PC-3 (cell line): ENCODE measurements at regions not wholly inside any gene's neighbourhood (a gene's known extent, or its start where the extent isn't known, plus 50 kb on each side); places are given as distances from the start of the nearest gene placed in this dataset.

Source experiments
- ATAC-seq: fragments of 200-7000 bp; cut with Tn5 transposase; 2 replicates; pipeline ENCODE4 v1.9.1; 2020; ENCODE audit warnings: mild to moderate bottlenecking, moderate library complexity
- BruUV-seq: library from RNA; stranded (reverse); fragments of 400-500 nt; replicated peaks from 2 replicates; lab custom pipeline; 2021; lab: Mats Ljungman, UMichigan
- CTCF ChIA-PET: fragments of 300-600 bp; sonication (Branson Sonifier 250); formaldehyde crosslinking; loops from one replicate; lab custom pipeline; 2022; ENCODE audit warnings: antibody characterized with exemption; lab: Charles Lee
- POLR2A ChIA-PET: fragments of 300-600 bp; sonication (Branson Sonifier 250); formaldehyde crosslinking; loops from one replicate; lab custom pipeline; 2022; ENCODE audit warnings: antibody characterized with exemption; ENCODE audit not compliant: unreplicated experiment; lab: Charles Lee
- DNase-seq: peaks from one replicate; pipeline ENCODE4 v3.0.0-alpha.2; 2015
- H2AFZ ChIP-seq: fragments of 300-600 bp; sonication (generic); 2 replicates; pipeline ENCODE4 v1.6.0; 2016; ENCODE audit warnings: antibody characterized with exemption, low read length
- H3F3A ChIP-seq: fragments of 300-600 bp; sonication (generic); one replicate; pipeline ENCODE4 v1.6.0; 2017; ENCODE audit warnings: antibody characterized with exemption, low read length, control low read depth, mild to moderate bottlenecking; ENCODE audit not compliant: unreplicated experiment
- H3K27ac ChIP-seq: fragments of 300-600 bp; sonication (generic); 2 replicates; pipeline ENCODE4 v1.5.1; 2016; ENCODE audit warnings: mild to moderate bottlenecking, low read length
- H3K27me3 ChIP-seq: fragments of 300-600 bp; sonication (generic); 2 replicates; pipeline ENCODE4 v1.6.1; 2016; ENCODE audit warnings: low read length, mixed read lengths
- H3K36me3 ChIP-seq: fragments of 300-600 bp; sonication (generic); 2 replicates; pipeline ENCODE4 v1.6.1; 2016; ENCODE audit warnings: low read depth, mixed run types, low read length, mixed read lengths
- H3K4me1 ChIP-seq: fragments of 300-600 bp; sonication (generic); 2 replicates; pipeline ENCODE4 v1.5.1; 2016; ENCODE audit warnings: low read length; ENCODE audit not compliant: insufficient read depth
- H3K4me2 ChIP-seq: fragments of 300-600 bp; sonication (generic); 2 replicates; pipeline ENCODE4 v1.6.0; 2016; ENCODE audit warnings: low read length
- H3K4me3 ChIP-seq: fragments of 300-600 bp; sonication (generic); 2 replicates; pipeline ENCODE4 v1.5.1; 2016; ENCODE audit warnings: mild to moderate bottlenecking, low read length, mixed read lengths
- H3K79me2 ChIP-seq: fragments of 300-600 bp; sonication (generic); 2 replicates; pipeline ENCODE4 v1.6.1; 2017; ENCODE audit warnings: low read length, mixed read lengths
- H3K9ac ChIP-seq: fragments of 300-600 bp; sonication (generic); 2 replicates; pipeline ENCODE4 v1.6.0; 2016; ENCODE audit warnings: mild to moderate bottlenecking, low read length
- H3K9me2 ChIP-seq: fragments of 300-600 bp; sonication (generic); replicated peaks from 2 replicates; pipeline ENCODE4 v1.6.1; 2016; ENCODE audit warnings: mixed run types, low read length, mixed read lengths
- H3K9me3 ChIP-seq: fragments of 300-600 bp; sonication (generic); 2 replicates; pipeline ENCODE4 v1.6.1; 2016; ENCODE audit warnings: low read length, mixed read lengths
- H4K20me1 ChIP-seq: fragments of 300-600 bp; sonication (generic); 2 replicates; pipeline ENCODE4 v1.6.1; 2016; ENCODE audit warnings: low read length, mixed read lengths
- CTCF ChIP-seq: fragments of 300-600 bp; sonication (generic); conservative IDR thresholded peaks from 2 replicates; pipeline ENCODE4 v1.5.1; 2017; ENCODE audit warnings: antibody characterized with exemption, low read depth, mild to moderate bottlenecking, low read length
- EZH2 ChIP-seq: fragments of 300-600 bp; sonication (generic); IDR thresholded peaks from one replicate; pipeline ENCODE4 v1.6.1; 2017; ENCODE audit warnings: antibody characterized with exemption, mild to moderate bottlenecking, low read length; ENCODE audit not compliant: unreplicated experiment
- EZH2phosphoT487 ChIP-seq: fragments of 300-600 bp; sonication (generic); IDR thresholded peaks from 2 replicates; pipeline ENCODE4 v1.6.1; 2018; ENCODE audit warnings: mild to moderate bottlenecking, antibody characterized with exemption, low read length, borderline replicate concordance
- intact Hi-C: fragments of 100-400 bp; cut with micrococcal nuclease; formaldehyde crosslinking; loops from 2 replicates; pipeline ENCODE4 v1.9.0; 2023

- CTCF ChIA-PET: no interaction called here
- H3K4me3 ChIP-seq: no peak overlapping the region
- intact Hi-C loops: no loop called here
- H3K9ac ChIP-seq: no peak overlapping the region
- H3K4me1 ChIP-seq: no peaks in the 10 kb centered on the region
- no peaks in the 10 kb centered on the region for H4K20me1 ChIP-seq
- TF ChIP-seq CTCF (no peak), EZH2phosphoT487 (no peak), EZH2 (no peak)
- ATAC-seq (no peak), DNase-seq (no peak)
- no peaks in the 10 kb centered on the region for H3K27me3 ChIP-seq
- no peak overlapping the region for H3K27ac ChIP-seq
- no peaks in the 10 kb centered on the region for H3F3A ChIP-seq
- H2AFZ ChIP-seq: no peak overlapping the region
- no peaks in the 10 kb centered on the region for H3K36me3 ChIP-seq
- POLR2A ChIA-PET: no interaction called here
- no peaks in the 10 kb centered on the region for H3K9me3 ChIP-seq
- H3K9me2 ChIP-seq: no peaks in the 10 kb centered on the region
- no peak overlapping the region for H3K4me2 ChIP-seq
- no peaks in the 10 kb centered on the region for H3K79me2 ChIP-seq
- no TSS peak for BruUV-seq
Measured at GRCh38 chr3:43783987-43784639, 93.4 kb downstream of the ABHD5 start.

DNA sequence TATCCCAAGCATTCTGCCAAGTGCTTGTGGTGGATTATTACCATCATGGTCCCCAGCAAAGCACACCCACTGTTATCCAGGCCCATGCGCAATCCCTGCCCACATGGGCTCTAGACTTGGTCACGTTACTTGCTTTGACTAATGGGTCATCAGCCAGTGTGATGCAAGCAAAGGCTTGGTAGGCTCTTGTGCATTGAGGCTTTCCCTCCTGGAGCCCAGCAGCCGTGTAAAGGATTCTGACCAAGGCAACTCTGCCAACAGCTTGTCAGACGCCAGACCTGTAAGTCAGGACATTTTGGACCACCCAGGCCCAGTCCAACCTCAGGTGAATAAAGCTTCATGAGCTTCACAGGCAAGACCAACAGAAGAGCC, 93.9 kb downstream of the ABHD5 start:
- DNase-seq (no peak), ATAC-seq (no peak)
- Histone ChIP-seq H3K9me2 (no peaks in the 10 kb centered on the region), H3K27ac (no peak overlapping the region), H3K79me2 (no peaks in the 10 kb centered on the region), H3K9ac (no peak overlapping the region), H4K20me1 (no peaks in the 10 kb centered on the region), H3K4me3 (no peak overlapping the region), H3K4me1 (no peaks in the 10 kb centered on the region), H3F3A (no peaks in the 10 kb centered on the region), H3K27me3 (no peaks in the 10 kb centered on the region), H2AFZ (no peak overlapping the region), H3K36me3 (no peaks in the 10 kb centered on the region), H3K4me2 (no peak overlapping the region), H3K9me3 (no peaks in the 10 kb centered on the region)
- TF ChIP-seq EZH2phosphoT487: no peak
- TF ChIP-seq EZH2: no peak
- no peak for TF ChIP-seq CTCF
- ChIA-PET CTCF (no interaction called here), POLR2A (no interaction called here)
- intact Hi-C loops: no loop called here
- no TSS peak for BruUV-seq

DNA sequence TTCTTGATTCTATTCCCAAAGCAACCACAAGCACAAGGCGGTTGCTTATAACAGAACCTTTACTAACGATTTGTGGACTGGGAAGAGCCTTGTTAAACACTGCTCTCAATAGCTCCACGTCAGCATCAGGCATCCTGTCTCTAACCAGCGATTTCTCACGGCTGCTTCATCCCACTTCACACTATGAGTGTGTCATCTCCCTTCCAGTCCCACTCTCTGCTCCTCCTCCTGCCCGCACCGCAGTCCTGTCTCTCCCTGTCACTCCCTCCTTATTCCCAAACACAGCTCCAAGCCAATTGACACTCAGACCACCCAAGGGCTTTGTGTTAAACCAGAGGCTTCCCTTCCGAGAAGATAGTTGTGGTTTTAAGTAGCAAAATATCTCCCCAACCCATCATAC, 94.8 kb downstream of the ABHD5 start:
- ATAC-seq: no peak
- no peaks in the 10 kb centered on the region for H3K4me1 ChIP-seq
- no peak overlapping the region for H3K9ac ChIP-seq
- no peaks in the 10 kb centered on the region for H3K9me3 ChIP-seq
- H3F3A ChIP-seq: no peaks in the 10 kb centered on the region
- no peaks in the 10 kb centered on the region for H3K36me3 ChIP-seq
- H4K20me1 ChIP-seq: no peaks in the 10 kb centered on the region
- no peak for TF ChIP-seq CTCF
- no peak for TF ChIP-seq EZH2
- TF ChIP-seq EZH2phosphoT487: no peak
- CTCF ChIA-PET: no interaction called here
- no peaks in the 10 kb centered on the region for H3K27me3 ChIP-seq
- H3K27ac ChIP-seq: no peak overlapping the region
- H2AFZ ChIP-seq: no peak overlapping the region
- POLR2A ChIA-PET: no interaction called here
- no TSS peak for BruUV-seq
- H3K79me2 ChIP-seq: no peaks in the 10 kb centered on the region
- H3K4me2 ChIP-seq: no peak overlapping the region
- no peak for DNase-seq
- intact Hi-C loops: no loop called here
- H3K4me3 ChIP-seq: no peak overlapping the region
- no peaks in the 10 kb centered on the region for H3K9me2 ChIP-seq
